HL-60 (cell line): ENCODE measurements at regions not wholly inside any gene's neighbourhood (a gene's known extent, or its start where the extent isn't known, plus 50 kb on each side); places are given as distances from the start of the nearest gene placed in this dataset.

Experiments used
- DNase-seq, 2 experiments: peaks; one replicate each; pipeline ENCODE4 v3.0.0-alpha.2; 2010 to 2020; ENCODE audit warnings: low read depth in 1 of 2, low spot score in 1 of 2
- H3K27ac ChIP-seq: fragments of 250-450 bp; sonication (Bioruptor Pico); replicated peaks from 2 replicates; pipeline ENCODE4 v1.5.1; 2020; ENCODE audit warnings: mild to moderate bottlenecking, moderate library complexity
- H3K27me3 ChIP-seq: fragments of 250-450 bp; sonication (Bioruptor Pico); 2 replicates; pipeline ENCODE4 v1.5.1; 2021; ENCODE audit warnings: mild to moderate bottlenecking, moderate library complexity; ENCODE audit not compliant: insufficient read depth, poor library complexity, severe bottlenecking
- H3K4me3 ChIP-seq: replicated peaks from 2 replicates; pipeline ENCODE4 v1.5.1; 2011; ENCODE audit warnings: mild to moderate bottlenecking, control low read depth, low read length; ENCODE audit not compliant: insufficient read depth
- CTCF ChIP-seq: IDR thresholded peaks from one replicate; pipeline ENCODE4 v1.5.1; 2011; ENCODE audit warnings: low read length, control low read depth, inconsistent platforms; ENCODE audit not compliant: insufficient read depth
- GABPA ChIP-seq: IDR thresholded peaks from 2 replicates; pipeline ENCODE4 v1.6.1; 2012; ENCODE audit warnings: low read depth
- POLR2AphosphoS5 ChIP-seq: IDR thresholded peaks from 2 replicates; pipeline ENCODE4 v1.6.1; 2012; ENCODE audit warnings: low read depth
- REST ChIP-seq: IDR thresholded peaks from 2 replicates; pipeline ENCODE4 v1.6.1; 2012; ENCODE audit warnings: low read depth; ENCODE audit not compliant: insufficient replicate concordance
- SPI1 ChIP-seq: IDR thresholded peaks from 2 replicates; pipeline ENCODE4 v1.6.1; 2012; ENCODE audit warnings: low read depth, mild to moderate bottlenecking, borderline replicate concordance

GRCh38 chr10:60663850-60664249, 114.4 kb upstream of the CDK1 start:
- Histone ChIP-seq H3K27me3 (no peaks in the 10 kb centered on the region), H3K4me3 (no peak overlapping the region), H3K27ac (no peak overlapping the region)
- TF ChIP-seq POLR2AphosphoS5 (no peak), SPI1 (no peak), REST (no peak), CTCF (no peak)
- no peak for DNase-seq

GRCh38 chr10:60662917-60663614, 115.2 kb upstream of the CDK1 start:
- no peak for DNase-seq
- Histone ChIP-seq H3K27me3 (no peaks in the 10 kb centered on the region), H3K4me3 (no peak overlapping the region), H3K27ac (no peak overlapping the region)
- TF ChIP-seq CTCF, result no peak
- no peak for TF ChIP-seq REST
- no peak for TF ChIP-seq SPI1
- no peak for TF ChIP-seq GABPA
- no peak for TF ChIP-seq POLR2AphosphoS5

- Histone ChIP-seq H3K4me3 (no peak overlapping the region), H3K27ac (no peak overlapping the region), H3K27me3 (no peaks in the 10 kb centered on the region)
- no peak for DNase-seq
- TF ChIP-seq SPI1 (no peak), GABPA (no peak), REST (no peak), POLR2AphosphoS5 (no peak), CTCF (no peak)
Observed at GRCh38 chr10:60661637-60662036, 116.6 kb upstream of the CDK1 start.
